GM12865 (cell line): ENCODE measurements at regions not wholly inside any gene's neighbourhood (a gene's known extent, or its start where the extent isn't known, plus 50 kb on each side); places are given as distances from the start of the nearest gene placed in this dataset.

Experiments used
- DNase-seq: peaks from one replicate; pipeline ENCODE4 v3.0.0; 2010; ENCODE audit warnings: low read depth
- H3K4me3 ChIP-seq: 2 replicates; pipeline ENCODE4 v1.5.1; 2011; ENCODE audit warnings: mild to moderate bottlenecking, low read depth, low read length, control low read depth
- CTCF ChIP-seq: IDR thresholded peaks from 2 replicates; pipeline ENCODE4 v1.5.1; 2011; ENCODE audit warnings: low read length, control low read depth, low read depth, inconsistent platforms; ENCODE audit not compliant: insufficient read depth; ENCODE audit errors: missing control alignments

- no peak overlapping the region for H3K4me3 ChIP-seq
- no peak for TF ChIP-seq CTCF
- no peak for DNase-seq
Measured at GRCh38 chr12:65761301-65761700, 63.0 kb upstream of the HMGA2 start.

GRCh38 chr12:65764325-65764724 is 60.0 kb upstream of the HMGA2 start:
- no peak for DNase-seq
- no peak overlapping the region for H3K4me3 ChIP-seq

GRCh38 chr12:65765436-65765813 is 58.9 kb upstream of the HMGA2 start:
- H3K4me3 ChIP-seq, result no peak overlapping the region
- TF ChIP-seq CTCF, result no peak
- DNase-seq, result no peak

More at GRCh38 chr12:65764325-65764724, 60.0 kb upstream of the HMGA2 start:
- no peak for TF ChIP-seq CTCF

GRCh38 chr12:65769880-65770279 is 54.4 kb upstream of the HMGA2 start:
- no peak for TF ChIP-seq CTCF
- no peak for DNase-seq
- no peak overlapping the region for H3K4me3 ChIP-seq
